Stimulated activated CD8-positive, alpha-beta memory T cell treated with anti-CD3 and anti-CD28 coated beads, Interleukin-15, amount 100 ng/mL, for 4 hours (primary cell): ENCODE measurements at regions not wholly inside any gene's neighbourhood (a gene's known extent, or its start where the extent isn't known, plus 50 kb on each side); places are given as distances from the start of the nearest gene placed in this dataset.
"Not testable (repeated sequence)": the region's sequence is repeated elsewhere in the genome, so short reads cannot be mapped to it uniquely, and the experiment has no call there.

Source experiments
- DNase-seq, 2 donors: peaks; one replicate each; pipeline ENCODE4 v3.0.0-alpha.2; 2020; ENCODE audit warnings: low read depth in 2 of 2

- DNase-seq: not testable (repeated sequence)
These were observed 84.5 kb downstream of the IDS start for GRCh38 chrX:149420566-149420965.

- DNase-seq: no peak
These were observed 107.1 kb downstream of the IDS start for GRCh38 chrX:149398027-149398426.

- DNase-seq: no peak
These were observed 112.2 kb downstream of the IDS start for GRCh38 chrX:149392921-149393320.

- no peak for DNase-seq
These were observed 121.3 kb downstream of the IDS start for GRCh38 chrX:149383852-149384251.

- DNase-seq: no peak
These were observed 130.4 kb downstream of the IDS start for GRCh38 chrX:149374751-149375150.

GRCh38 chrX:149372866-149373265, 132.2 kb downstream of the IDS start:
- no peak for DNase-seq

GRCh38 chrX:149371986-149372385, 133.1 kb downstream of the IDS start:
- DNase-seq: no peak

GRCh38 chrX:149370097-149370496, 135.0 kb downstream of the IDS start:
- no peak for DNase-seq

GRCh38 chrX:149365552-149365951, 139.6 kb downstream of the IDS start:
- no peak for DNase-seq

- DNase-seq: no peak
These were observed 140.0 kb downstream of the IDS start for GRCh38 chrX:149365061-149365460.

GRCh38 chrX:149363965-149364364, 141.1 kb downstream of the IDS start:
- no peak for DNase-seq

- DNase-seq: no peak
These were observed 158.8 kb downstream of the IDS start for GRCh38 chrX:149346306-149346705.

GRCh38 chrX:149322316-149322715, 182.8 kb downstream of the IDS start:
- DNase-seq: no peak

GRCh38 chrX:149313871-149314371, 191.2 kb downstream of the IDS start:
- DNase-seq: no peak

GRCh38 chrX:149312988-149313387, 192.1 kb downstream of the IDS start:
- no peak for DNase-seq

- DNase-seq: no peak
These were observed 193.0 kb downstream of the IDS start for GRCh38 chrX:149312097-149312496.

- no peak for DNase-seq
These were observed 202.4 kb downstream of the IDS start for GRCh38 chrX:149302705-149303104.

- DNase-seq: no peak
These were observed 207.0 kb downstream of the IDS start for GRCh38 chrX:149298111-149298510.

GRCh38 chrX:149296092-149296491, 209.0 kb downstream of the IDS start:
- no peak for DNase-seq

GRCh38 chrX:149286940-149287349, 218.2 kb downstream of the IDS start:
- DNase-seq: peak in 1 of 2 donors; percentile 7

GRCh38 chrX:149284616-149285015, 220.5 kb downstream of the IDS start:
- DNase-seq: no peak

GRCh38 chrX:149283853-149284252, 221.3 kb downstream of the IDS start:
- no peak for DNase-seq

- no peak for DNase-seq
These were observed 222.2 kb downstream of the IDS start for GRCh38 chrX:149282909-149283308.

- no peak for DNase-seq
These were observed 225.1 kb downstream of the IDS start for GRCh38 chrX:149280011-149280410.

- no peak for DNase-seq
These were observed 229.3 kb downstream of the IDS start for GRCh38 chrX:149275836-149276235.
